ENCODE measurements at regions not wholly inside any gene's neighbourhood (a gene's known extent, or its start where the extent isn't known, plus 50 kb on each side); places are given as distances from the start of the nearest gene placed in this dataset.

DNA sequence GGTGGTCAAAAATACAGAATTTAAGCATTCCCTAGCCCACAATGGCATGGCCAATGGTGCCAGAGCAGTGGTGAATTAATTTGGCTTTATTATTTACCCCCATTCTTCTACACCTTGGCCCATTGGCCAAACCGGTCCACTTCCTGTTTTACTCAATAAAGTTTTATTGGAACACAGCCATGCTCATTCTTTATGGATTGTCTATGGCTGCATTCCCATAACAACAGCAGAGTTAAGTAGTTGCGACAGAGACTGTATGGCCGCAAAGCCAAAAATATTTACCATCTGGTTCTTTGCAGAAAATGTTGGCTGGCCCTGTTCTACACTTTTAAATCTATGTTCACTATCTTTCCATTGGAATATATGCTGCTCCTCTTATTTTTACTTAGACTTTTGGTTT, 130.3 kb upstream of the CCDC68 start:
- TF ChIP-seq POLR2AphosphoS5 (IDR thresholded peaks at IDR 0.05; ENCODE audit: low read depth, low read length) (no peak), POLR2A (IDR thresholded peaks at IDR 0.05; ENCODE audit: low read depth, low read length) (no peak), SPI1 (IDR thresholded peaks at IDR 0.05; ENCODE audit: low read depth, low read length) (peak; percentile 36), TAF1 (IDR thresholded peaks at IDR 0.05; ENCODE audit: low read depth, low read length) (no peak)
